Muscle of back (tissue), 3 donors: ENCODE measurements at regions not wholly inside any gene's neighbourhood (a gene's known extent, or its start where the extent isn't known, plus 50 kb on each side); places are given as distances from the start of the nearest gene placed in this dataset.
A peak's percentile ranks its signal among the peaks of the same experiment; 100 is the strongest.

ENCODE experiments used
- DNase-seq, 3 donors: peaks; one replicate each; pipeline versions ENCODE4 v3.0.0 to v3.0.0-alpha.2; 2013

- no peak for DNase-seq
These were observed 405.2 kb upstream of the TBX3 start for GRCh38 chr12:115088995-115089841.

DNA sequence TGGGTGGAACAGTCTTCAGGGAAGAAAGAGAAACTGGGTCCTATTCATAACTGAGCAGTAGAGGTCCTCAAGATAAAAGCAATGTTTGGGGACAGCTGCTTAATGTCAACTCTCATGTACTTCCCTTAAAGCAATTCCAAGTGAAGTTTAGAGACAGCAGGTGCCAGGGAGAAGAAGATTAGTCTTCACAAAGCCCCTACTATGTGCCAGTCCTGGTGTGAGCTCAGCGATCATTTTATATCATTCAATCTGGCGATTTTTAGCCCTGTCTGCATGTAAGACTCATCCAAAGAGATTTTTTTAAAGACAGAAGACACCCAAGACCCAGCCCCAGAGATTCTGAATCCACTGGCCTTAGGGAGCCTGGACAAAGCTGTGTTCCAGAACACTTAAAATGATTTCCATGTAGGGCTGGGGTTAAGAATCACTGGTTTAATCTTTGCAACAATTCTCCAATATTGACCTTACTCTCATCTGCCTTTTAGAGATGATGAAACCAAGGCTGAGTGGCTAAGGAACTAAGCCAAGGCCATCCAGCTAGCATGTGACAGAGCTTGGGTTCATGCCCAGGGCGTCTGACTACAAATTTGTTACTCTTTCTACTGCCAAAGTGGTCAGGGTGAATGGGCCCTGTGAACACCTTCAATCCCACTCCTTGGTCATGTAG lies 404.5 kb upstream of the TBX3 start:
- DNase-seq: no peak

GRCh38 chr12:115085594-115085993 lies 401.6 kb upstream of the TBX3 start:
- DNase-seq: no peak

DNA sequence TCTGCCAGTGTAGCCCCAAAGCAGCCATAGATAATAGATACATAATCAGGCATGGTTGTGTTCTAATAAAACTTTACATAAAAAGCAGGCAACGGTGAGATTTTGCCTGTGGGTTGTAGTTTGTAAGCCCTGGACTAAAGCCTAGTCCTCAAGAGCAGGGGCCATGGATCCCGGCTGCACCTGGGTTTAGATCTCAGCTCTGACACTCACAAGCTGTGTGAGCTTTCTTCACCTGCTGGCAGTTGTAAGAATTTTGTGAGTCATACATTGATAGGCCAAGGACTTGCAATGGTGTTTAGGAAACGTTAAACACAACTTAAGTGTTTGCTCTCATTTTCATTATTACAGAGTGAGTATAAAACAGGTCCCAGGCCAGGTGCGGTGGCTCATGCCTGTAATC lies 395.8 kb upstream of the TBX3 start:
- DNase-seq: no peak

DNA sequence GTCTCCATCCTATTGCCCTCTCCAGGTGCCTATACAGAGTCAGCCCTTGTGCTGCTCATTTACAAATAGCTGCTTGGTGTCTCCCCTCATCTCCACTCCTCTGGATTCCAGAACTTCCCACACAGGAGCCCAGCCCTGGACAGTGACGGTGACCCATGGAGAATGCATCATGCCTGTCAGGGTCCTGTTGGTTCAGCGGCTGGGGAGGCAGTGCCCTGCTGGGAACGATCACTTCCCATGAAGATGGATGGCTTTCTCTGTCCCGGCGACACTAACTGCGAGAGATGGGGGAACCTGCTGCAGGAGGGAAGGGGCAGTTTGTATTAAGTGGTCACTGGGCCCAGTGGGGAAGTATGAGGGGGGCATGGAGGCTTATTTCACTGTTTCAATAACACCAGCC lies 395.0 kb upstream of the TBX3 start:
- no peak for DNase-seq

DNA sequence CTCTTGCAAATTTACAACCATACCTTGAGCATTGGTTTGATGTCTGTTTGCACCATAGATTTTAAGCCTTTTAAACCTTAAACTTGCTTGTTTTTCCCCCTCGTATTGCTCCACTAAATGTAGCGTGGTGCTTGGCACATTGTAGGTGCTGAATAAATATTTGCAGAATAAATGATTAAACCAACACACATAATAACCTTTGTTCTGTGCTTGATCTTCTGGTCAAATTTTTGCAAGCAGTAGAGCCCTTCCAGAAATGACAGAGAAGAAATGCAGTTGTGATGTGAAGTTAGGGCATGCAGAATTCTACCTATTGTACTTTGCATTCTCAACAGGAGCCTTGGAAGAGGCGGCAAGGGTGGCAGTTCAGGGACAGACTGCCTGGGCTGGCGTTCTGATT lies 394.4 kb upstream of the TBX3 start:
- DNase-seq: no peak

GRCh38 chr12:115075552-115076170 lies 391.7 kb upstream of the TBX3 start:
- DNase-seq: no peak

- peak in 1 of 3 donors; percentile 14 for DNase-seq
These were observed 390.6 kb upstream of the TBX3 start for GRCh38 chr12:115074617-115075016.

- no peak for DNase-seq
These were observed 388.7 kb upstream of the TBX3 start for GRCh38 chr12:115072712-115073111.

GRCh38 chr12:115070313-115070712 lies 386.3 kb upstream of the TBX3 start:
- DNase-seq: no peak

GRCh38 chr12:115064296-115064695 lies 380.3 kb upstream of the TBX3 start:
- DNase-seq: no peak

GRCh38 chr12:115062741-115063140 lies 378.8 kb upstream of the TBX3 start:
- peak in 2 of 3 donors; percentile 37 to 73 for DNase-seq

DNA sequence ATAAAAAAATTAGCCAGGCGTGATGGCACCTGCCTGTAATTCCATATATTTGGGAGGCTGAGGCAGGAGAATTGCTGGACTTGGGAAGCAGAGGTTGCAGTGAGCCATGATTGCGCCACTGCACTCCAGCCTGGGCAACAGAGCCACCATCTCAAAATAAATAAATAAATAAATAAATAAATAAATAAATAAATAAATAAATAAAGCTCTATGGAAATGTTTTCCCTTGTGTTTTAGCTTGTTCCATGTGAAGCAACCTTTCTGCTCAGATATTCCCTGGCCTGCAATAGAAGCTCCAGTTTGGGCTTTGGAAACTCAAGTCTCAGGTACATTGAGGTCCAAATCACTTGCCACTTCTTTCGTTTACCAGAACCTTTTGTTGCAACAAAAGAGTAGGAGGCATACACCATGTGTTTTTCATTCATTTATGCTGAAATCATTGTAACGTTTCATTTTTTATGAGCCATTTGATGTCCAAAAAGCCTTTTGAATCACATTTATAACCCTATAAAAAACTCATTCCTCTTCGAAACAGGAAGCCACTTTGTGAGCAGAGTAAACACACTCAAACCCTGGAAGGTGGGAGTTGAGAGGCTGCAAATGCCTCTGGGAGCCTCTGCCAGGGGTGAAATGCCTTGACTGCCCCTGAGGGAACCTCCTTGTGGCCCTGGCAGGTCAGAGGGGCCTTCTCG lies 376.6 kb upstream of the TBX3 start:
- DNase-seq: no peak

GRCh38 chr12:115057445-115057844 lies 373.5 kb upstream of the TBX3 start:
- DNase-seq: no peak

DNA sequence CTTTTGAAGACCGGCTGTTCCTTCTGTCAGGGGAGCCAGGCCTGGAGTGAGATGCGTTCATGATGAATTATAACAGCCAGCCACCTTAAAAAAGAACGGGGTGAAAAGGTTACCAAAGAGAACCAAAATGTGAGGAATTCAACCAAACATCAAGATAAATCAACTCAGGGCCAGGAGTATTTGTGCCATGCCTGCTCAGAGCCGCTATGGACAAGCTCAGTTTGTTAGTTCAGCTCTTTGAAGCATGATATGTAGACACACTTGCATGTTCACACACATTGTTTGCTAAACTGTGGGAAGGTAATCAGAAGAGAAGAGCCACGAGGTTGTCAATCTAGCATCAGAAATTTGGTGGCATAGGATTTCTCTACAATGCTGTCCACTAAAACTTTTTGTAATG lies 367.4 kb upstream of the TBX3 start:
- no peak for DNase-seq

DNA sequence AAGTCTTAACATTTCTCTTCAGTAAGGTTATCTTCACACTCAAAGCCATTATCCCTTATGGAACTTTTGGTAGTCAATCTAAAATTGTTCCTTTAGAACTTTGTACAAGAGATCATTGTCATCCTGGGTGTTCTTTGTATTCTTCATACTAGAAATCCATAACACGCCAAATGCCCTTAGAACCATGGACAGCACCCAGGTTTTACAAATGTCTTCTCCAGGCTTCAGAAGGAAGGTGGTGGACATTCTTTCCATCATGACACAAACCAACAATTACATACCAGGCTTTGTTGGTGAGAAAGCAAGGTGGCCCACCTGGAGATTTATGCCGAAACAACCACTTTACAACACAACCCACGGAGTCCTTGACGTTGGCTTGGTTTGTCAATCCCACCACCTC lies 365.6 kb upstream of the TBX3 start:
- no peak for DNase-seq

DNA sequence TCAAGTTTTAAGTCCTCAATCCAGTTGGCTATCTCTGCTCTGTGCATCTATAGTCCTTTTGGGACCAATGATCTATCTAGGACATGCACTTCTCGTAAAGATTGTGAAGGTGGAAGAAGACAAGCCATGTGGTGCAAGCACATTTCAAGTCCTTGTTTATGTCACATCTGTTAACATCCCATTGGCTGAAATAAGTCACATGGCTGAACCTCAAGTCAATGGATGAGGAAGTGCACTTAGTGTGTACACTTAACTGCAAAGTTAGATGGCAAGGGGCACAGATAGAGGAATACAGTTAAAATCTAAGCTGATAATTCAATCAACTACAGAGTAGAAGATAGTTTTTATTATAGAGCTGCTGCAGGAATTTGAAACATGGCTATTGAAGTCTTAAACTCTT lies 362.8 kb upstream of the TBX3 start:
- DNase-seq: no peak

DNA sequence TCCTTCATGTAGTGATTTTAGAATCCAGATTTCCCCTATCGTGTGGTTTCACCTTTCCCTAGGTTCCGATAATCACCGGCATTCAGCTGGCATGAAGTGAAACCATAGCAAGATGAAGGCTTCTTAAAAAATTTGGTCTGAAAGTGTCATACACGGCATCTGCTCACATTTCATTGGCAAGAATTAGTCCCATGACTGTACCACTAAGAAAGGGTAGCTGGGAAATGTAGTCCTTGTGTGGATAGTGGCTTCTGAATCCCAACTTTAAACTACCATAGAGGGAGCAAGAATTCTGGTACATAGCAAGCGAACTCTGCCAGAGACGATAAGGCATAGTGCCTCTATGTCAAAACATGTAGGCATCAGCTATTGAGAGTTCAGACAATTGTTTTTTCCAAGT lies 360.1 kb upstream of the TBX3 start:
- DNase-seq: no peak

GRCh38 chr12:115043079-115043478 lies 359.1 kb upstream of the TBX3 start:
- DNase-seq: peak in 1 of 3 donors; percentile 45

GRCh38 chr12:115042341-115042740 lies 358.4 kb upstream of the TBX3 start:
- DNase-seq: no peak

- DNase-seq: no peak
These were observed 353.9 kb upstream of the TBX3 start for GRCh38 chr12:115037830-115038229.

DNA sequence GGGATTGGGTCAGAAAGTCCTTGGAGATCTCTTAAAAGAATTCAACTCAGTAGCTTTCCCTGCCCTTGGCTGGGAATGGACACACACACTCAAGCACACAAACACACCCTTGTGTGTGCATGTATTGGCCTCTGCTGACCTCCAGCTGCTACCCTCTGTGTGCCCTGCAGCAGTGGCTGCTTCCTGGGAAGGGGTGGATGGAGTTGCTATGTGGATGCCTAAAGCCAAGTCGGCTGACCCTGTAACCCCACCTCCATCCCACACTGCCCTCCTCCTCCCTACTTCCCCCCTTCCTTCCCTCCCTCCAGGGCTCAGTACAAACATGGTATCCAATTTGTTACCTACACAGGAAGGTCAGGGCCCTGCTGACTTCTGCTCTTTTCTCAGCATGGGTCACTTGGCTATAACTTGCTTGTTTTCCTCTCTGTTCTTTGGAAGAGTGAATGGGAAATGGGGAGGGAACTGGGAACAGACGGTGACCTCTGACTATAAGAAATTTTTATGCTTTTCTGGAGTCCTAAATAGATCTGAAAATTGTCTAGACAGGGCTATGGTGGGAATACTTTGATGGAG lies 351.6 kb upstream of the TBX3 start:
- DNase-seq: no peak
